ENCODE measurements at regions not wholly inside any gene's neighbourhood (a gene's known extent, or its start where the extent isn't known, plus 50 kb on each side); places are given as distances from the start of the nearest gene placed in this dataset.

- TF ChIP-seq, protein P1, sequence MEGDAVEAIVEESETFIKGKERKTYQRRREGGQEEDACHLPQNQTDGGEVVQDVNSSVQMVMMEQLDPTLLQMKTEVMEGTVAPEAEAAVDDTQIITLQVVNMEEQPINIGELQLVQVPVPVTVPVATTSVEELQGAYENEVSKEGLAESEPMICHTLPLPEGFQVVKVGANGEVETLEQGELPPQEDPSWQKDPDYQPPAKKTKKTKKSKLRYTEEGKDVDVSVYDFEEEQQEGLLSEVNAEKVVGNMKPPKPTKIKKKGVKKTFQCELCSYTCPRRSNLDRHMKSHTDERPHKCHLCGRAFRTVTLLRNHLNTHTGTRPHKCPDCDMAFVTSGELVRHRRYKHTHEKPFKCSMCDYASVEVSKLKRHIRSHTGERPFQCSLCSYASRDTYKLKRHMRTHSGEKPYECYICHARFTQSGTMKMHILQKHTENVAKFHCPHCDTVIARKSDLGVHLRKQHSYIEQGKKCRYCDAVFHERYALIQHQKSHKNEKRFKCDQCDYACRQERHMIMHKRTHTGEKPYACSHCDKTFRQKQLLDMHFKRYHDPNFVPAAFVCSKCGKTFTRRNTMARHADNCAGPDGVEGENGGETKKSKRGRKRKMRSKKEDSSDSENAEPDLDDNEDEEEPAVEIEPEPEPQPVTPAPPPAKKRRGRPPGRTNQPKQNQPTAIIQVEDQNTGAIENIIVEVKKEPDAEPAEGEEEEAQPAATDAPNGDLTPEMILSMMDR (IDR thresholded peaks at IDR 0.05) = no peak
- Histone ChIP-seq H3K27ac (no peak overlapping the region), H3K4me1 (peaks cover 0 to 20% (median 3%) of the 10 kb centered on the region in 3 donors), H3K4me3 (no peak overlapping the region), H3K27me3 (no peaks in the 10 kb centered on the region), H3K9me3 (no peaks in the 10 kb centered on the region), H3K36me3 (no peaks in the 10 kb centered on the region)
- peak in 2 of 6 donors; percentile 17 to 44 for DNase-seq
- intact Hi-C loops (cut with DNase I) = no loop called here
- WGBS, 2 donors = 97 to 98% methylated on average over 43 of the region's 43 CpGs
- no peak for ATAC-seq
- FAIRE-seq = no peak
Measured at GRCh38 chr2:150171065-150171548, 316.4 kb downstream of the RND3 start.

GRCh38 chr2:150169237-150169629, 318.2 kb downstream of the RND3 start:
- ATAC-seq (peak; percentile 79 to 92 (median 90)), FAIRE-seq (no peak), DNase-seq (peak in 3 of 6 donors; percentile 19 to 51 (median 49))
- no peaks in the 10 kb centered on the region for H3K36me3 ChIP-seq
- no peaks in the 10 kb centered on the region for H3K27me3 ChIP-seq
- no peaks in the 10 kb centered on the region for H3K9me3 ChIP-seq
- peaks cover 0 to 17% (median 3%) of the 10 kb centered on the region in 3 donors for H3K4me1 ChIP-seq
- peak overlapping the region in 1 of 4 donors; percentile 44 for H3K27ac ChIP-seq
- intact Hi-C loops (cut with DNase I) = no loop called here
- no peak overlapping the region for H3K4me3 ChIP-seq
- TF ChIP-seq, protein P1 (IDR thresholded peaks at IDR 0.05) = no peak

DNA sequence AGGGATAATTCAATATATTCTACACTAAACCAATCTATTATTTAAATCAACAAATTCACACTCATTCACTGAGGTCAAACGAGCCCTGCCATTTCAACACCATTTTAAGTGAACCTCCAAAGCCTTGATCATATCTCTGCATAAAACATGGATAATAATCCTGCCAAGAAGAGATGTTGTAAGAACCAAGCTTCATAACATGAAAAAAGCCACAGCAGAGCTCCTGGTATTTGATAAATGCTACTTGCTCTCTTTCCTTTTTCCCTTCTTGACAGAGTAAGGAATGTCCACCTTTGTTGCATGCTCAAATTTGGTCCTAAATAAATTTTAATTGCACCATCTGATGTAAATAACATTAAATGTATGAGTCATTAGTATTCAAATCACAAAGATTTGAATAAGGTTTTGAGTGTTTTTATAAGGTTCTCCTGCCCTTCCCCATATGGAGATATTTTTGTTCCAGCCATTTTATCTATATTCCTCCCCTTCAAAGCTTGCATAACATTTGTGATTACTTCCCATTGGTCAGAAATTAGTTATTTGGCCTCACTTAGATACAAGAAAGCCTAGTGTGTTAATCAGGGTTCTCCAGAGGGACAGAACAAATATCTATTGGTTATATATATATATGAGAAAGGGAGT, 318.8 kb downstream of the RND3 start:
- H3K27ac ChIP-seq = peak overlapping the region in 1 of 4 donors; percentile 44
- intact Hi-C loops (cut with DNase I) = no loop called here
- no peak overlapping the region for H3K4me3 ChIP-seq
- peaks cover 0 to 12% (median 3%) of the 10 kb centered on the region in 3 donors for H3K4me1 ChIP-seq
- no peak for DNase-seq
- no peak for FAIRE-seq
- H3K9me3 ChIP-seq = no peaks in the 10 kb centered on the region
- H3K27me3 ChIP-seq = no peaks in the 10 kb centered on the region
- TF ChIP-seq, protein P1 (IDR thresholded peaks at IDR 0.05) = no peak
- WGBS, 2 donors = 54 to 63% methylated on average over 1 of the region's 1 CpG
- no peaks in the 10 kb centered on the region for H3K36me3 ChIP-seq
- peak in 2 of 4 donors; percentile 6 to 29 for ATAC-seq

GRCh38 chr2:150167711-150168110, 319.8 kb downstream of the RND3 start:
- no peaks in the 10 kb centered on the region for H3K27me3 ChIP-seq
- H3K36me3 ChIP-seq = no peaks in the 10 kb centered on the region
- intact Hi-C loops (cut with DNase I) = no loop called here
- no peak for FAIRE-seq
- peaks cover 0 to 11% (median 3%) of the 10 kb centered on the region in 3 donors for H3K4me1 ChIP-seq
- TF ChIP-seq, protein P1 (IDR thresholded peaks at IDR 0.05) = no peak
- no peak overlapping the region for H3K27ac ChIP-seq
- no peak overlapping the region for H3K4me3 ChIP-seq
- no peak for DNase-seq
- ATAC-seq = peak in 1 of 4 donors; percentile 5
- no peaks in the 10 kb centered on the region for H3K9me3 ChIP-seq
- 93 to 98% methylated on average over 2 of the region's 2 CpGs for WGBS, 2 donors
